GM20000 (cell line): ENCODE measurements at regions not wholly inside any gene's neighbourhood (a gene's known extent, or its start where the extent isn't known, plus 50 kb on each side); places are given as distances from the start of the nearest gene placed in this dataset.

Experiments
- DNase-seq: peaks from one replicate; pipeline ENCODE4 v3.0.0; 2012; ENCODE audit warnings: low spot score
- CTCF ChIP-seq: IDR thresholded peaks from 2 replicates; pipeline ENCODE4 v1.5.1; 2012; ENCODE audit warnings: mild to moderate bottlenecking, control low read depth; ENCODE audit errors: extremely low read depth, missing control alignments

GRCh38 chr7:25754751-25755150 lies 397.2 kb upstream of the NFE2L3 start:
- no peak for TF ChIP-seq CTCF
- no peak for DNase-seq

- TF ChIP-seq CTCF, result no peak
- no peak for DNase-seq
Measured at GRCh38 chr7:25756601-25757000, 395.4 kb upstream of the NFE2L3 start.

- no peak for TF ChIP-seq CTCF
- no peak for DNase-seq
Measured at GRCh38 chr7:25758559-25758958, 393.4 kb upstream of the NFE2L3 start.

GRCh38 chr7:25759286-25759685 lies 392.7 kb upstream of the NFE2L3 start:
- DNase-seq, result no peak
- TF ChIP-seq CTCF, result no peak

GRCh38 chr7:25759748-25760147 lies 392.2 kb upstream of the NFE2L3 start:
- no peak for DNase-seq
- no peak for TF ChIP-seq CTCF

GRCh38 chr7:25762511-25763462 lies 389.2 kb upstream of the NFE2L3 start:
- no peak for DNase-seq
- TF ChIP-seq CTCF, result no peak

- TF ChIP-seq CTCF, result no peak
- DNase-seq, result no peak
Measured at GRCh38 chr7:25763463-25763860, 388.5 kb upstream of the NFE2L3 start.
